ENCODE measurements at regions not wholly inside any gene's neighbourhood (a gene's known extent, or its start where the extent isn't known, plus 50 kb on each side); places are given as distances from the start of the nearest gene placed in this dataset.
A peak's percentile ranks its signal among the peaks of the same experiment; 100 is the strongest.

- DNase-seq (ENCODE audit: low spot score): no peak
Measured at GRCh38 chr5:81855591-81855990, 104.7 kb upstream of the SSBP2 start.

DNA sequence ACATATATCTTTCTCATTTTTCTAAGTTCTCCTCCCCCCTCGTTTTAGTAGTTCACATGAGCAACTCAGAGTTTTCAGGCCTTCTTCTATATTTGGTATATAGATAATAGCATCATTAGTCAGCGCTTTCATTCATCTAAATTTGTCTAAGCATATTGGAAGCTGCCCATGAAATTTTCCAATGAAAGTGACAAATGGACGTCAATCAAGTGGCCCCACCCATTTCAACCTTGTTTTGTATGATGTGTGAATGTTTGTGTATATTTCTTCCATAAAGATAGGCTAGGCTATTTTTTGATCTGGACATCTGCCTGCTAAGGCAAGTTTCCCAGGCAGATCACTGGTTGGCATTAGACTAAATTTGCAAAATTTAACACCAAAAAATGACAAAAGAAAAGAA lies 104.0 kb upstream of the SSBP2 start:
- DNase-seq (ENCODE audit: low spot score): no peak

- no peak for DNase-seq (ENCODE audit: low spot score)
Measured at GRCh38 chr5:81854485-81854884, 103.6 kb upstream of the SSBP2 start.

- no peak for DNase-seq (ENCODE audit: low spot score)
Measured at GRCh38 chr5:81853030-81853357, 102.1 kb upstream of the SSBP2 start.

DNA sequence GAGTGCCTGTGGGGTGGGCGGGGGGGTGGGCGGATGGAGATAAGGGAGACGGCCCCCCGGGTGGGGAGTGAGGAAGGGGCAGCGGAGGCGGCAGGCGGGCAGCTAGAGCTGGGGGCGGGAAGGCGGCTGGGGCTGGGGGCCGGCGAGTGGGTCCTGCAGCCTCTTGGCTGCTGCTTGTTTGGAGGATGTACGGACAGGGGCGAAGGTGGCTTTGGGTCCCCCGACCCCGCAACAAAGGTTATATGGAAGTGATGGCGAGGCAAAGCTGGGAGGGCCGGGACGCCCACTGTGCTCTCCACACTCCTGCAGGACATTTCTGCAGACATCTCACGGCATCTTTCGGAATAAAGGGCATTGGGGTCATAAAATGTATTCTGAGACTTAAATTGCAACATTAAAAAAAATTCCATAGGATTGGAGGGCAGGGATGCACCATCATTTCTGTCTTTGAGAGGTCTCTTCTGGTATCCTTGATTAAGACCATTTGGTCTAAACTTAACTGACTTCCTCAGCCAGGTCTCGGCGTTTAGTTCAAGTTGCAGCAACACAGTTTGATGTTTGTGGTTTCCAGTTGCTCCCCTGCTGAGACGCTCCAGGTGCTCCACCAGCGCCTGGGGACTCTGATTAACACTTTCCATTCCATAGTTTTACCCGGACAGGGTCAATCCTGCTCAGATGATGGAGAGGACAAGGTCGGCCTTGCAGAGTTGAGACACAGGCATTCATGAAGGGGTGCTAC lies 101.6 kb upstream of the SSBP2 start:
- no peak for DNase-seq (ENCODE audit: low spot score)

DNA sequence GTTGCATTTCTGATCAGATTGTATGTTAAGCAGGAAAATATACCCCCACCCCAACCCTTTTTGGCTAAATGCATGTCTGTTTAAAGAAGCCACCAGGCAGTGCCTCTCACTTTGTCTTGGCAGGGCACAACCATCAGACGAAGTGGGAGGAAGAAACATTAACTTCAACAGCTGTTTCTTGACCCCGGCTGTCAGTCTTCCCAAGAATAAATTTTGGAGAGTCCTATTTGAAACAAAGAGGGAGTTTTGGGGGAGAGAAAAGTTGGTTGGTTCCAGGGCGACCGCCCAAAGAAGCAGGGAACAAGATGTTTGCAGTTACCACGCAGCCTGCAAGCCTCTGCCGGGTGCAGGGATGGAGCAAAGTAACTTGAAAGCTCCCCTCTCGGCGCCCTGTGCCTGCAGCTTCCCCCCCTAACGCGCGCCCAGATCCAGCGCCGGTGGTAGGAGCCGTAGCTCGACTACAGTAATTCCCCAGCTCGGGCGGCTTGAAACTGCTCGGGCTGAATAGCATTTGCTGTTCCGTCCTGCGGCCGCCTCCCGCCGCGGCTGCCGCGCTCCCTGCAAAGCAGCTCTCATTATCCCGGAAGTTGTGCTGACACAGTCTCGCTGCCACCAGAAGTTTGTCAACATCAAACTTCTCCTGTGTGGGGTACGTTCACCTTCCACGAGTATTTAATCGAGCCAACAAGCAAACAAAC lies 100.7 kb upstream of the SSBP2 start:
- DNase-seq (ENCODE audit: low spot score): peak; percentile 93

DNA sequence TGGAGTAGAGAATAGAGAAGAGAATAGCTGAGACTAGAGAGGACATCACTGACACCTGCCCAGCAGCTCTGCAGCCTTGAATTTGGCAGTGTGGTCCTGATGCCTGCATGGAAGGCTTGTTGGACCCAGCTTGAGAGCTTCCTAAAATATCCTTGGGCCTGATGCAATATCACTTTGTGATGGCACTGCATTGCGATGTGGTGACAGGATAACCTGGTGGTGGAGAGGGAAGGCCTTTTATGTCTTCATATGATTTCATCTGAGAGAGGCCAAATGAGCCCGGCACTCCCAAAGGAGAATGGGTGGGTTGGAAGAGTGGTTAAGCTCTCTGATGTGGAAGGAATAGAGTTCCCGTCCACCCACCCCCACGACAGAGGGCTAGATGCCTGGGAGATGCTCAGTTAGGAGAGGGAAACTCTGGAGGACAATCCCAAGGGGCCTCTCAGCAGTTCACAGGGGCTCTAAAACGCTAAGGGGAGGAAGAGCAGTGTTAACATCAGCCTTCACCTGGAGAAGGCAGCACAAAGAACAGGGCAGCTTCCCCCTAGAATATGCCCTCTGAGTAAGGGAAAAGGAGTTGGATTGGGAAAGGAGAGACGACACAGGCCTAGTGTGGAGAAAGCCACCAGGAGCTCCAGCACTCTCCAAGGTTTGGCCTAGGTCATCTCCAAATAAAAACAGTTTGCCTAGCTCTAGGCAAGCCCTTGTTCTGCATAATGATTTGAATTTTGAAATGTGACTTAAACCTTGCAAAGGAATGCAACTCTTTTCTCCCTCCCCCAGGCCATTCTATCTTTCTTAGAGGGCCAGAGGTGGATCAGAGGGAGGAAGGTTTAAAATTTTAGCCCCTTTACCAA lies 99.8 kb upstream of the SSBP2 start:
- no peak for DNase-seq (ENCODE audit: low spot score)

GRCh38 chr5:81849770-81850367 lies 99.0 kb upstream of the SSBP2 start:
- no peak for DNase-seq (ENCODE audit: low spot score)

DNA sequence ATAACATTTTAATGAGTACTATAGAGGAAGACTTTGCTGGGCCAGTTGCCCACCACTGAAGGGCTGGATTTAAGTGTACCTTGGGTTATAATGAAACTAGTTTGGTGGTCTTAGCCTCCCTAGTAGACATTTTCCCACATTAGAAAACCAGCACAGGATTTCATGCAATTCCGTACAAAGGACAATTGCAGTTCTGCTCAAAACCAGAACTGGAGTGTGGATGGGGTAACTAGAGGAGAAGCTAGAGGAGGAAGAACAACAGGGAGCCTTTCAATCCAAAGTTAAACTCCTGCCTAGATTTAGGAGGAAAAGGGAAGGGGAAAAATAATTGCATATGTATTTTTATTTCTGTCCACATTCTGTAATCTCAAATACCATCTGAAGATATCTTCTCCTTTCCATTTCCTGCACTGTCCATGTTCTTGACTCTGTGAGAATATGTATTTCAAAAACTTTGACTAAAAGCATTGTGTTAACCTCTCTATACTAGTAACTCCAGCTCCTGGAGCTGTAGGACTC lies 97.5 kb upstream of the SSBP2 start:
- DNase-seq (ENCODE audit: low spot score): no peak

GRCh38 chr5:81846301-81846700 lies 95.4 kb upstream of the SSBP2 start:
- DNase-seq (ENCODE audit: low spot score): no peak

GRCh38 chr5:81843845-81844244 lies 92.9 kb upstream of the SSBP2 start:
- DNase-seq (ENCODE audit: low spot score): no peak

GRCh38 chr5:81842795-81843398 lies 92.0 kb upstream of the SSBP2 start:
- no peak for DNase-seq (ENCODE audit: low spot score)

GRCh38 chr5:81839034-81839433 lies 88.1 kb upstream of the SSBP2 start:
- DNase-seq (ENCODE audit: low spot score): no peak

DNA sequence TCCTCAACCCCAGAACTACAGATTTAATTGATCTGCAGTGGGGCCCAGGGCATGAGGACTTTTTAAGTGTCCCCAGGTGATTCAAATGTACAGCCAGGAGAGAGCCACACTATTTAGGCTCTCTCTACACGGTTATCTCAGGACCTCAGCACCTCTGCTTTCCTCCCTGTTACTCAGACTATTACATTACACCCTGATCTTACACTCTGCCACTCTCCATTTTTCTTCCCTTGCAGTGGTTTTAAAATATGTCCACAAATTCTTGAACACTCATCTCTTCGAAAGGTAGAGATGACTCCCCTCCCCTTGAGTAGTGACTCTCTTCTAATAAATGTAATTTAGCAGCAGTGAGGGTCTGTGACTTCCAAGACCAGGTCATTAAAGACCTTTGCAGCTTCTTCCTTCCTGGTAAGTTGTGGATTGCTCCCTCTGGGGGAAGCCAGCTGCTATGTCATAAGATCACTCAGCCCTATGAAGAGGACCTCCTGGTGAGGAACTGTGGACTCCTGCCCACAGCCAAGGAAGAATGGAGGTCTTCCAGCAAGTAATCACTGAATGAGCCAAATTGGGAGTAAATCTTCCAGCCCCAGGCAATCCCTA lies 87.5 kb upstream of the SSBP2 start:
- DNase-seq (ENCODE audit: low spot score): peak; percentile 48

- no peak for DNase-seq (ENCODE audit: low spot score)
Measured at GRCh38 chr5:81837667-81838306, 86.9 kb upstream of the SSBP2 start.

DNA sequence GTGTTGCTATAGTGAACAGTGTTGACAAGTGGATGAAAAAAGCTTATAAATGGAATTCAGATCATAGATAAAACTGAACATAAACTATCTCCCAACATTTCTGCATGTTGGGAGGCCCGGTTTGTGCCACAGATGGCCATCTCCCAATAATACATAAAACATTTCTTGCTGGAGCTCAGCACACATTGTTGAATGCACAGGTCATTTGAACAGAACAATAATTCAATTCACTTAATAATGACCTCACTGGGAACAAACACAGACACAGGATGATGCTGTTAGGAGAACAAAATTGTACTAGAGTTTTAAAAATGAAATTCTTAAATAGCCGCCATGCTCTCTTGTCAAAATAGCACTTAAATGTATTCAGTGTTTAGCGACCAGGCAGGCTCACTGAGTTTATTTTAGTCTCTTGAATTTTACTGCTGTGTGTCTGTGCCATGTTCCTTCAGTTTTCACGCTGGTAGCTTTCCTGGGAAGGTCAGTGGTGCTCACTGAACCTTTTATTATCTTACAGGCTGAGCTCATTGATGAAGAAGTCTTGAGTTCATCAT lies 85.0 kb upstream of the SSBP2 start:
- no peak for DNase-seq (ENCODE audit: low spot score)

DNA sequence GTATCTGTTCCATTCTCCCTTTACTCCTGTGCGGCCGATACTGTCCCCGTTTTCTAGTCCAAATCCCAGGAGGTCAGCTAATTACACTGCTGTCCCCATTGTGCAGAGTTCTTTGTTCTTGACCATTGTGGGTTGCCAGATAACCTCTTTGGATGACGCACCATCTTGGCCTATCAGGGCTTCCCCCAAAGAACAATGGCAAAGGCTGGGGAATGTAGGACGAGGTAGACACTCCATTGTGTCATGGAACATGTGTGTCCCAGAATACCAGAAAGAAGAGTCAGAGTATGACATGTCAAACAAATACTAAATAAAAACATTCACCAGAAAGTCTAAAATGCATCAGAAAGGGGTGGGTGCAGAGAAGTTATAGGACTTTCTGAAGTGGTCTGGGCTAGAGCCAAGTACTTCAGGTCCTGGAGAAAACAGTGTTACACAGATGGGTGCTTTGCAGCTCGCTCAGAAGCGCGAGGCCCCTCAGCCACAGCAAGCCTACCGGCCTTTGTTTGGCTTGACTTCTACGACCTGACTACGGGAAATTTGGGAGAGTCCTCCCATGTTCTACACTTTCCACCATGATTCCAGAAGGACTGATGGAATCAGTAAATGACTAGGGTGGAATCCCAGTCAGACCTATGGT lies 83.2 kb upstream of the SSBP2 start:
- no peak for DNase-seq (ENCODE audit: low spot score)

DNA sequence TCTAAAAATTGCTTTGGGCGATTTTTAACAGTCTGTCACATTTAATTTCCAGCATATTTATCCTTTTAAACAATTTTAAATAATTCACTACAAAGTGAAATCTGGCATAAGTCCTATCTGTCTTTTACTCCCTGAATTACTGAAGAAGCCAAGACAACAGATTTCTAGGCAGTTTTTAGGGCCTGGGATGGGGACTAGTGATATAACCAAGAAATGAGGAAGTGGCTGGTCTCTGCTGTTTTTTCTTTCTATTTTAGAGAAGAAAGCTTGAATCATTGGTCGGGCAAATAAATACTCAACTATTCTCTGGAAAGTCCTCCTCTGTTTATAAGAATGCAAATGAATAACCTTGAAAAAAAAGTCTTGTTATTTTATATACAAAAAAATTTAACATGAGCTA lies 79.7 kb upstream of the SSBP2 start:
- DNase-seq (ENCODE audit: low spot score): no peak

GRCh38 chr5:81829242-81829641 lies 78.3 kb upstream of the SSBP2 start:
- DNase-seq (ENCODE audit: low spot score): no peak

DNA sequence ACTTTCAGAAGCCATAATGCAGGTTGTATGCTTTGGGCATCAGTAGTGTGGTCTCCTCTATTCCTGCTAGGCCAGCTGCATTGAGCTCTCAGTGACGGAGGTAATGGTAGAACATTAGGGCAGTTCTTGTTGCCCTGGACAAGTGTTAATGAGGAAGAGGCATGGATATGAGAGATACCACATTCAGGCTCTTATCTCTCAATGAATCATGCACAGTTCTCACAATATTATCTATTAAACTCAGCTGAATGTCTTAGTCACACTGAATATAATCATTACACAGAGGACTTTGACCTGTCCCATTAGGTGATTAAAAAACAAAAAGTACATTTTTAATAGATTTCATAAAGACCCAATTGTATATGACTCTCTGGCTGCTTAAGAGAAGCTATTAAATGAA lies 76.6 kb upstream of the SSBP2 start:
- no peak for DNase-seq (ENCODE audit: low spot score)
